H1 (cell line): ENCODE measurements at regions not wholly inside any gene's neighbourhood (a gene's known extent, or its start where the extent isn't known, plus 50 kb on each side); places are given as distances from the start of the nearest gene placed in this dataset.

ENCODE experiments used
- CTCF ChIA-PET: fragments of 300-600 bp; sonication (Branson Sonifier 250); formaldehyde crosslinking; loops from one replicate; lab custom pipeline; 2021; ENCODE audit not compliant: partially characterized antibody; lab: Charles Lee
- POLR2A ChIA-PET: fragments of 300-600 bp; sonication (Branson Sonifier 250); formaldehyde crosslinking; loops from one replicate; lab custom pipeline; 2021; ENCODE audit warnings: inconsistent platforms; ENCODE audit not compliant: partially characterized antibody; lab: Charles Lee
- DNase-seq, 2 experiments: peaks; one replicate each; pipeline versions ENCODE4 v3.0.0 to v3.0.0-alpha.2; 2010 to 2022; ENCODE audit warnings: low spot score in 2 of 2, low read depth in 1 of 2, mixed read lengths in 1 of 2
- FAIRE-seq: peaks from 2 replicates; lab custom pipeline; 2011; peaks lifted over from hg19 to GRCh38; lab: Jason Lieb, UNC
- H2AFZ ChIP-seq: 2 replicates; pipeline ENCODE4 v1.8.1; 2012; ENCODE audit warnings: low read length, inconsistent platforms
- H2AK5ac ChIP-seq: 2 replicates; pipeline ENCODE4 v1.6.1; 2013; ENCODE audit warnings: low read depth, low read length
- H2BK120ac ChIP-seq: replicated peaks from 2 replicates; pipeline ENCODE3; 2013; ENCODE audit warnings: low read depth, low read length, inconsistent platforms
- H2BK12ac ChIP-seq: 2 replicates; pipeline ENCODE4 v1.6.1; 2013; ENCODE audit warnings: low read depth, low read length
- H2BK15ac ChIP-seq: 2 replicates; pipeline ENCODE4 v1.6.1; 2013; ENCODE audit warnings: low read length
- H2BK20ac ChIP-seq: 2 replicates; pipeline ENCODE4 v1.6.1; 2013; ENCODE audit warnings: low read length
- H2BK5ac ChIP-seq: 2 replicates; pipeline ENCODE4 v1.6.1; 2013; ENCODE audit warnings: low read depth, low read length
- H3K14ac ChIP-seq: 2 replicates; pipeline ENCODE4 v1.6.1; 2013; ENCODE audit warnings: inconsistent platforms; ENCODE audit not compliant: insufficient read length
- H3K18ac ChIP-seq: 2 replicates; pipeline ENCODE4 v1.6.1; 2013; ENCODE audit warnings: low read length; ENCODE audit errors: extremely low read depth
- H3K23ac ChIP-seq: 2 replicates; pipeline ENCODE4 v1.6.1; 2013; ENCODE audit warnings: inconsistent platforms; ENCODE audit not compliant: insufficient read length
- H3K23me2 ChIP-seq: 2 replicates; pipeline ENCODE4 v1.6.1; 2013; ENCODE audit warnings: low read depth, low read length
- H3K27ac ChIP-seq: 2 replicates; pipeline ENCODE4 v1.6.1; 2011; ENCODE audit warnings: low read depth, low read length, inconsistent platforms
- H3K27me3 ChIP-seq, 4 experiments: replicated peaks in 1 of 4; 1 replicate in 1 of 4; 2 replicates in 3 of 4; pipeline versions ENCODE4 v1.6.1 to v1.8.1; 2011 to 2013; ENCODE audit warnings: low read length in 3 of 4, mild to moderate bottlenecking in 3 of 4, inconsistent platforms in 2 of 4, mixed read lengths in 2 of 4, moderate library complexity in 1 of 4; ENCODE audit not compliant: control insufficient read depth in 3 of 4, insufficient read depth in 3 of 4; ENCODE audit errors: extremely low read depth in 1 of 4
- H3K36me3 ChIP-seq, 4 experiments: 2 replicates each; pipeline versions ENCODE4 v1.6.1 to v1.8.1; 2011 to 2013; ENCODE audit warnings: mild to moderate bottlenecking in 4 of 4, low read length in 3 of 4, moderate library complexity in 2 of 4, control low read depth in 1 of 4, inconsistent platforms in 1 of 4; ENCODE audit not compliant: insufficient read depth in 4 of 4, control insufficient read depth in 2 of 4
- H3K4ac ChIP-seq: replicated peaks from 2 replicates; pipeline ENCODE3; 2013; ENCODE audit warnings: low read length, low read depth, mixed read lengths, inconsistent platforms; ENCODE audit not compliant: insufficient read length
- H3K4me1 ChIP-seq, 4 experiments: replicated peaks in 1 of 4; 1 replicate in 1 of 4; 2 replicates in 3 of 4; pipeline versions ENCODE4 v1.6.1 to v1.8.1; 2011 to 2013; ENCODE audit warnings: low read length in 3 of 4, inconsistent platforms in 2 of 4, mixed read lengths in 1 of 4; ENCODE audit not compliant: insufficient read depth in 4 of 4, control insufficient read depth in 3 of 4
- H3K4me2 ChIP-seq, 2 experiments: 2 replicates each; pipeline versions ENCODE4 v1.6.1 to v1.8.1; 2011 to 2013; ENCODE audit warnings: low read depth in 2 of 2, low read length in 2 of 2, control low read depth in 1 of 2, inconsistent platforms in 1 of 2, mild to moderate bottlenecking in 1 of 2; ENCODE audit not compliant: insufficient read depth in 1 of 2
- H3K4me3 ChIP-seq, 4 experiments: fragments of 200-600, 300-600 bp in 1 of 4; sonication (generic), shearing (Covaris generic), sonication (Bioruptor Twin) in 1 of 4; 2 replicates each; pipeline versions ENCODE4 v1.5.1 to v1.8.1; 2011 to 2016; ENCODE audit warnings: low read length in 4 of 4, low read depth in 3 of 4, control low read depth in 2 of 4, inconsistent platforms in 2 of 4, mild to moderate bottlenecking in 2 of 4, mixed read lengths in 1 of 4, moderate library complexity in 1 of 4; ENCODE audit not compliant: insufficient read depth in 2 of 4; ENCODE audit errors: extremely low read depth in 1 of 4
- H3K56ac ChIP-seq: replicated peaks from 2 replicates; pipeline ENCODE3; 2013; ENCODE audit warnings: low read depth, mild to moderate bottlenecking, mixed read lengths, low read length, inconsistent platforms; ENCODE audit not compliant: insufficient read length
- H3K79me1 ChIP-seq: 2 replicates; pipeline ENCODE4 v1.6.1; 2013; ENCODE audit warnings: low read depth, low read length, control low read depth
- H3K79me2 ChIP-seq, 2 experiments: 2 replicates each; pipeline versions ENCODE4 v1.6.1 to v1.8.1; 2012 to 2013; ENCODE audit warnings: low read length in 2 of 2, mild to moderate bottlenecking in 2 of 2, inconsistent platforms in 1 of 2; ENCODE audit not compliant: insufficient read depth in 2 of 2, control insufficient read depth in 1 of 2
- H3K9ac ChIP-seq, 4 experiments: replicated peaks in 1 of 4; 1 replicate in 1 of 4; 2 replicates in 3 of 4; pipeline versions ENCODE4 v1.6.1 to v1.8.1; 2011 to 2013; ENCODE audit warnings: low read depth in 3 of 4, low read length in 3 of 4, control low read depth in 2 of 4, mild to moderate bottlenecking in 2 of 4, moderate library complexity in 2 of 4, inconsistent platforms in 1 of 4; ENCODE audit errors: extremely low read depth in 1 of 4
- H3K9me3 ChIP-seq, 2 experiments: 2 replicates each; pipeline versions ENCODE4 v1.6.1 to v1.8.1; 2012 to 2013; ENCODE audit warnings: mild to moderate bottlenecking in 2 of 2, moderate library complexity in 2 of 2, control low read depth in 1 of 2, inconsistent platforms in 1 of 2, low read depth in 1 of 2, low read length in 1 of 2, mixed read lengths in 1 of 2; ENCODE audit not compliant: insufficient read depth in 2 of 2
- H4K20me1 ChIP-seq, 2 experiments: replicated peaks in 1 of 2; 2 replicates each; pipeline versions ENCODE3 to v1.8.1; 2011 to 2013; ENCODE audit warnings: inconsistent platforms in 2 of 2, low read length in 2 of 2, mild to moderate bottlenecking in 1 of 2; ENCODE audit not compliant: insufficient read depth in 2 of 2, control insufficient read depth in 1 of 2
- H4K5ac ChIP-seq: 2 replicates; pipeline ENCODE4 v1.6.1; 2013; ENCODE audit warnings: low read length, low read depth, mixed read lengths, inconsistent platforms; ENCODE audit not compliant: insufficient read length
- H4K8ac ChIP-seq: 2 replicates; pipeline ENCODE4 v1.8.0; 2013; ENCODE audit warnings: mild to moderate bottlenecking, moderate library complexity, low read length, inconsistent platforms; ENCODE audit not compliant: insufficient read depth; ENCODE audit errors: extremely low read depth
- H4K91ac ChIP-seq: replicated peaks from 2 replicates; pipeline ENCODE3; 2013; ENCODE audit warnings: low read length, mixed read lengths, inconsistent platforms; ENCODE audit not compliant: insufficient read length
- CBX5 ChIP-seq: fragments of 300-800, 300-1000 bp; sonication (generic); IDR thresholded peaks from 2 replicates; pipeline ENCODE4 v1.7.1; 2016; ENCODE audit warnings: antibody characterized with exemption, low read length, low read depth
- CHD2 ChIP-seq: IDR thresholded peaks from 2 replicates; pipeline ENCODE4 v1.6.1; 2012; ENCODE audit warnings: low read length, improper control_type of control experiment
- GABPA ChIP-seq: IDR thresholded peaks from 2 replicates; pipeline ENCODE4 v1.6.1; 2011; ENCODE audit warnings: mild to moderate bottlenecking, low read length, moderate library complexity, borderline replicate concordance; ENCODE audit not compliant: insufficient read depth
- PHF8 ChIP-seq: fragments of 200-600 bp; sonication (generic); conservative IDR thresholded peaks from 2 replicates; pipeline ENCODE4 v1.7.1; 2012; ENCODE audit warnings: low read depth, mild to moderate bottlenecking, inconsistent platforms, low read length, moderate library complexity
- POLR2AphosphoS5 ChIP-seq: IDR thresholded peaks from 2 replicates; pipeline ENCODE4 v1.6.1; 2011; ENCODE audit warnings: low read depth, low read length
- POU5F1 ChIP-seq: IDR thresholded peaks from 2 replicates; pipeline ENCODE4 v1.6.1; 2011; ENCODE audit warnings: low read depth, mild to moderate bottlenecking, low read length, moderate library complexity
- RXRA ChIP-seq: IDR thresholded peaks from 2 replicates; pipeline ENCODE4 v1.6.1; 2011; ENCODE audit warnings: low read depth, mild to moderate bottlenecking, low read length, moderate library complexity; ENCODE audit not compliant: insufficient read depth
- YY1 ChIP-seq: IDR thresholded peaks from 2 replicates; pipeline ENCODE4 v1.6.1; 2011; ENCODE audit warnings: low read depth, mild to moderate bottlenecking, low read length
- WGBS, 2 experiments: shearing (Covaris generic) in 1 of 2; methylation state at CpG; one replicate each; pipeline versions ENCODE4 v1.1.6 to v1.1.7; 2013 to 2015; ENCODE audit warnings: low lambda C conversion rate in 2 of 2, mixed read lengths in 2 of 2, inconsistent platforms in 1 of 2, low coverage in 1 of 2, missing lambda C conversion rate in 1 of 2; ENCODE audit not compliant: insufficient replicate concordance in 2 of 2, insufficient coverage in 1 of 2, insufficient read length in 1 of 2; ENCODE audit errors: extremely low coverage in 1 of 2, missing lambda C conversion rate in 1 of 2; 5-methylcytosine and 5-hydroxymethylcytosine counted together

DNA sequence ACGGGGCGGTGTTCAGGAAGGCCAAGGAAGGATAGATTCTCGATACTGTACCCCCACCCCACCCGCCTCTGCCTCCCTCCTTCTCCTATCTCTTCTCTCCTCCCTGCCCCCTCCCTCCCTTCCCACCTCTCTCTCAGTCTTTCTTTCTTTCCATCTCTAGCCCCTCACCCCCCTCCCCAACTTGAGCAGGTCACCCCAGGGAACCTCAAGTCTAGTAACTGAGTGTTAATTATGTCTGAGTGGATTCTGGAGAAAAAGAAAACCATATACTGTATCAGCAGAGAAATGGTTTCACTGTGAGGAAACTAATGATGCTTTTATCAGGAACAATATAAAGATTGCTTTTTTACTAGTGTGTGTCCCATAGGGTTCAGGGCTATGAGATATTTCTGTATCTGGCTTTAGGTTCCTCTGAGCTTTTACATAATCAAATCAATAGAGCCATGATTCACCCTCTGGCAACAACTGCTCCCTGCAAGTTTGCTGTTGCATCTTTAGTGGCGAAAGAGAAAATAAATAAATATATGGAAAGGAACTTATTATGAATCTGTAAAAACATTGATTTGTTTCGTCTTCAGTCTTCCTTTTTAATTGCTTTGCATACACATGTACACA is 639.7 kb downstream of the CCDC171 start:
- no peak overlapping the region; a peak in 1 of 4 replicates for H3K4me2 ChIP-seq
- H2BK15ac ChIP-seq: no peak overlapping the region
- no peak overlapping the region for H2BK5ac ChIP-seq
- H3K27ac ChIP-seq: no peak overlapping the region
- no peak for DNase-seq
- H3K36me3 ChIP-seq: no peaks in the 10 kb centered on the region
- no peak overlapping the region for H2BK12ac ChIP-seq
- TF ChIP-seq CHD2 (no peak), GABPA (no peak), POU5F1 (no peak), POLR2AphosphoS5 (no peak), RXRA (no peak), YY1 (no peak), PHF8 (no peak), CBX5 (no peak)
- no peaks in the 10 kb centered on the region for H3K23me2 ChIP-seq
- H3K56ac ChIP-seq: no peak overlapping the region
- ChIA-PET CTCF (interaction anchor here (0.5 to 2.7 kb wide), 6 partner anchors 11 to 309 kb away, joined by 3 to 8 read pairs (median 4); no protein-coding TSS in a partner anchor), POLR2A (no interaction called here)
- H3K14ac ChIP-seq: no peak overlapping the region
- H4K8ac ChIP-seq: no peak overlapping the region
- peaks cover 0 to 2% of the 10 kb centered on the region in 2 experiments; a peak in 1 of 4 replicates for H3K9me3 ChIP-seq
- H4K20me1 ChIP-seq: no peaks in the 10 kb centered on the region
- no peak overlapping the region for H3K9ac ChIP-seq
- peak overlapping the region in 1 of 4 experiments; percentile 5; a peak in 1 of 8 replicates for H3K4me3 ChIP-seq
- no peak overlapping the region; the same call in 1 of the 2 replicates for H3K18ac ChIP-seq
- no peak overlapping the region for H4K5ac ChIP-seq
- no peak overlapping the region for H3K23ac ChIP-seq
- H3K79me1 ChIP-seq: no peaks in the 10 kb centered on the region
- peak overlapping the region; percentile 84; the same call in 1 of the 2 replicates for H2AFZ ChIP-seq
- no peak overlapping the region for H2AK5ac ChIP-seq
- no peak overlapping the region for H2BK20ac ChIP-seq
- H3K4me1 ChIP-seq: peaks cover 1 to 7% (median 4%) of the 10 kb centered on the region in 4 experiments; a peak in 3 of 7 replicates
- H2BK120ac ChIP-seq: no peak overlapping the region
- no peak for FAIRE-seq
- 84% methylated on average over 2 of the region's 6 CpGs; no CpG with 5 or more reads in 1 of the 2 experiments for WGBS, 2 experiments
- no peak overlapping the region for H3K4ac ChIP-seq
- no peaks in the 10 kb centered on the region; a peak in 1 of 7 replicates for H3K27me3 ChIP-seq
- H4K91ac ChIP-seq: no peak overlapping the region
- no peaks in the 10 kb centered on the region for H3K79me2 ChIP-seq
